Upper lobe of left lung (tissue), 4 donors: ENCODE measurements at regions not wholly inside any gene's neighbourhood (a gene's known extent, or its start where the extent isn't known, plus 50 kb on each side); places are given as distances from the start of the nearest gene placed in this dataset.

Experiments used
- EP300 ChIP-seq, 4 donors: sonication (generic); formaldehyde crosslinking; IDR thresholded peaks; one replicate each; pipeline ENCODE4 v1.5.1; 2017; ENCODE audit warnings: antibody characterized with exemption in 4 of 4, control low read depth in 2 of 4
- POLR2A ChIP-seq, 4 donors: fragments of 450-650 bp; IDR thresholded peaks; one replicate each; pipeline ENCODE4 v1.5.1; 2016 to 2017; ENCODE audit warnings: antibody characterized with exemption in 4 of 4, mild to moderate bottlenecking in 2 of 4
- POLR2AphosphoS5 ChIP-seq, 2 donors: sonication (generic); formaldehyde crosslinking; IDR thresholded peaks; one replicate each; pipeline ENCODE4 v1.5.1; 2017; ENCODE audit warnings: antibody characterized with exemption in 2 of 2
- TF ChIP-seq, protein P1 (sequence below), 6 experiments: fragments of 450-650 bp in 4 of 6; fragments of 200-600 bp in 2 of 6; sonication (generic) in 2 of 6; IDR thresholded peaks; one replicate each; pipeline ENCODE4 v1.5.1; 2016 to 2019; ENCODE audit warnings: antibody characterized with exemption in 6 of 6

DNA sequence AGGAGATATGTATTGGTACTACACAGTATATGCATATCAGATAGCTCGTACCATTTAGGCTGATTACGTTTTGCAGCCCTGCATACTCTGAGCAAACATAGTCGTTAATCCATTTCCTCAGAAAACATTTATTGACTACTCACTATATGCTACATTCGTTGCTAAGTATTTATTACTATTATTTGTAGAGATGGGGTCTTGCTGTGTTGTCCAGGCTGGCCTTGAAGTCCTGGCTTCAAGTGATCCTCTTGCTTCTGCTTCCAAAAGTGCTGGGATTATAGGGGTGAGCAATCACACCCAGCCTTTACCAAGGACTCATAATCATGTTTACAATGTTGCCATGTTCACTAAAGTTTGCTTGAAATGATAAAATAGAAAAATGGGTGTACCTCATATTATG is 174.7 kb downstream of the ARL4A start:
- TF ChIP-seq EP300 (IDR thresholded peaks at IDR 0.05): no peak
- TF ChIP-seq, protein P1, sequence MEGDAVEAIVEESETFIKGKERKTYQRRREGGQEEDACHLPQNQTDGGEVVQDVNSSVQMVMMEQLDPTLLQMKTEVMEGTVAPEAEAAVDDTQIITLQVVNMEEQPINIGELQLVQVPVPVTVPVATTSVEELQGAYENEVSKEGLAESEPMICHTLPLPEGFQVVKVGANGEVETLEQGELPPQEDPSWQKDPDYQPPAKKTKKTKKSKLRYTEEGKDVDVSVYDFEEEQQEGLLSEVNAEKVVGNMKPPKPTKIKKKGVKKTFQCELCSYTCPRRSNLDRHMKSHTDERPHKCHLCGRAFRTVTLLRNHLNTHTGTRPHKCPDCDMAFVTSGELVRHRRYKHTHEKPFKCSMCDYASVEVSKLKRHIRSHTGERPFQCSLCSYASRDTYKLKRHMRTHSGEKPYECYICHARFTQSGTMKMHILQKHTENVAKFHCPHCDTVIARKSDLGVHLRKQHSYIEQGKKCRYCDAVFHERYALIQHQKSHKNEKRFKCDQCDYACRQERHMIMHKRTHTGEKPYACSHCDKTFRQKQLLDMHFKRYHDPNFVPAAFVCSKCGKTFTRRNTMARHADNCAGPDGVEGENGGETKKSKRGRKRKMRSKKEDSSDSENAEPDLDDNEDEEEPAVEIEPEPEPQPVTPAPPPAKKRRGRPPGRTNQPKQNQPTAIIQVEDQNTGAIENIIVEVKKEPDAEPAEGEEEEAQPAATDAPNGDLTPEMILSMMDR (IDR thresholded peaks at IDR 0.05): no peak
- no peak for TF ChIP-seq POLR2A (IDR thresholded peaks at IDR 0.05)
- TF ChIP-seq POLR2AphosphoS5 (IDR thresholded peaks at IDR 0.05): no peak
